KMS-11 (cell line): ENCODE measurements at regions not wholly inside any gene's neighbourhood (a gene's known extent, or its start where the extent isn't known, plus 50 kb on each side); places are given as distances from the start of the nearest gene placed in this dataset.
"Not testable (repeated sequence)": the region's sequence is repeated elsewhere in the genome, so short reads cannot be mapped to it uniquely, and the experiment has no call there.

Experiments
- H2AFZ ChIP-seq: fragments of 200-600 bp; sonication (generic); 2 replicates; pipeline ENCODE4 v1.6.1; 2016; ENCODE audit warnings: antibody characterized with exemption, mixed run types, low read depth
- H3K27ac ChIP-seq: fragments of 200-600 bp; sonication (generic); 2 replicates; pipeline ENCODE4 v1.6.1; 2016; ENCODE audit warnings: mild to moderate bottlenecking, mixed run types
- H3K27me3 ChIP-seq: fragments of 200-600 bp; sonication (generic); 2 replicates; pipeline ENCODE4 v1.6.1; 2017; ENCODE audit warnings: mild to moderate bottlenecking, low read depth, mixed run types, moderate library complexity; ENCODE audit not compliant: insufficient read depth
- H3K36me3 ChIP-seq: fragments of 200-600 bp; sonication (generic); 2 replicates; pipeline ENCODE4 v1.6.1; 2017; ENCODE audit warnings: mild to moderate bottlenecking, mixed run types; ENCODE audit not compliant: insufficient read depth
- H3K4me1 ChIP-seq: fragments of 200-600 bp; sonication (generic); 2 replicates; pipeline ENCODE4 v1.6.1; 2016; ENCODE audit warnings: mild to moderate bottlenecking, low read depth, mixed run types; ENCODE audit not compliant: poor library complexity, severe bottlenecking
- H3K4me2 ChIP-seq: fragments of 200-600 bp; sonication (generic); 2 replicates; pipeline ENCODE4 v1.7.0; 2016; ENCODE audit warnings: mild to moderate bottlenecking, mixed run types
- H3K4me3 ChIP-seq: fragments of 200-600 bp; sonication (generic); IDR thresholded peaks from 2 replicates; pipeline ENCODE4 v1.6.1; 2017; ENCODE audit warnings: low read depth, low read length, mixed read lengths; ENCODE audit not compliant: insufficient read depth
- H3K79me2 ChIP-seq: fragments of 200-600 bp; sonication (generic); 2 replicates; pipeline ENCODE4 v1.6.1; 2016; ENCODE audit warnings: low read depth, mixed run types; ENCODE audit not compliant: insufficient read depth
- H3K9ac ChIP-seq: fragments of 200-600 bp; sonication (generic); 2 replicates; pipeline ENCODE4 v1.6.1; 2016; ENCODE audit warnings: mild to moderate bottlenecking, mixed run types
- H4K20me1 ChIP-seq: fragments of 200-600 bp; sonication (generic); 2 replicates; pipeline ENCODE4 v1.6.1; 2016; ENCODE audit warnings: mild to moderate bottlenecking, mixed run types; ENCODE audit not compliant: insufficient read depth
- TF ChIP-seq, protein P1 (sequence below): fragments of 200-600 bp; sonication (generic); conservative IDR thresholded peaks from 2 replicates; pipeline ENCODE4 v1.6.1; 2017; ENCODE audit warnings: low read depth, mild to moderate bottlenecking, antibody characterized with exemption, low read length, moderate library complexity, mixed read lengths

DNA sequence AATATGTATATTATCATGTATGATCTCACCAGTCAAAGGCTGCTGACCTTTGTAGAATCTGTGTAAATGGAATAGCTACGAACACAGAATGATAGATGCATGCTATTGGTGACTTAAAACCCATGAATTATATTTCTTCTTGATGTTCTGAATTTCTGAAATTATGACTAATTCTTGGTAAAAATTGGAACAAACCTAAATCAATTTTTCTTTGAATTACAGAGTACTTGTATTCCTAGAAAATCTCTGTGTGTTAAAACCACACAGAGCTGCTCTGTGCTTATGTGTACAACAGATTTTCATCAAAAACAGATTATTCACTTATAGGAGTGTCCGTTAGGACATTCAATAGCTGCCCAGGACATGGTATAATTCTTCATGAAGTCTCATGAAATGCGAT is 108.3 kb upstream of the MDFIC start:
- Histone ChIP-seq H3K79me2 (no peaks in the 10 kb centered on the region), H3K36me3 (no peaks in the 10 kb centered on the region), H3K9ac (no peak overlapping the region), H3K27me3 (no peaks in the 10 kb centered on the region), H3K4me1 (no peaks in the 10 kb centered on the region), H3K4me2 (no peak overlapping the region), H4K20me1 (no peaks in the 10 kb centered on the region), H3K27ac (no peak overlapping the region), H3K4me3 (no peak overlapping the region), H2AFZ (no peak overlapping the region)
- TF ChIP-seq, protein P1, sequence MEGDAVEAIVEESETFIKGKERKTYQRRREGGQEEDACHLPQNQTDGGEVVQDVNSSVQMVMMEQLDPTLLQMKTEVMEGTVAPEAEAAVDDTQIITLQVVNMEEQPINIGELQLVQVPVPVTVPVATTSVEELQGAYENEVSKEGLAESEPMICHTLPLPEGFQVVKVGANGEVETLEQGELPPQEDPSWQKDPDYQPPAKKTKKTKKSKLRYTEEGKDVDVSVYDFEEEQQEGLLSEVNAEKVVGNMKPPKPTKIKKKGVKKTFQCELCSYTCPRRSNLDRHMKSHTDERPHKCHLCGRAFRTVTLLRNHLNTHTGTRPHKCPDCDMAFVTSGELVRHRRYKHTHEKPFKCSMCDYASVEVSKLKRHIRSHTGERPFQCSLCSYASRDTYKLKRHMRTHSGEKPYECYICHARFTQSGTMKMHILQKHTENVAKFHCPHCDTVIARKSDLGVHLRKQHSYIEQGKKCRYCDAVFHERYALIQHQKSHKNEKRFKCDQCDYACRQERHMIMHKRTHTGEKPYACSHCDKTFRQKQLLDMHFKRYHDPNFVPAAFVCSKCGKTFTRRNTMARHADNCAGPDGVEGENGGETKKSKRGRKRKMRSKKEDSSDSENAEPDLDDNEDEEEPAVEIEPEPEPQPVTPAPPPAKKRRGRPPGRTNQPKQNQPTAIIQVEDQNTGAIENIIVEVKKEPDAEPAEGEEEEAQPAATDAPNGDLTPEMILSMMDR: no peak

DNA sequence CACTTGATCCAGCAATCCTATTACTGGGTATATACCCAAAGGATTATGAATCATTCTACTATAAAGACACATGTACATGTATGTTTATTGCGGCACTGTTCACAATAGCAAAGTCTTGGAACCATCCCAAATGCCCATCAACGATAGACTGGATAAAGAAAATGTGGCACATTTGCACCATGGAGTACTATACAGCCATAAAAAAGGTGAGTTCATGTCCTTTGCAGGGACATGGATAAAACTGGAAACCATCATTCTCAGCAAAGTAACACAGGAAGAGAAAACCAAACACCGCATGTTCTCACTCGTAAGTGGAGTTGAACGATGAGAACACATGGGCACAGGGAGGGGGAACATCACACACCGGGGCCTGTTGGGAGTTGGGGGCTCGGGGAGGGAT is 104.9 kb upstream of the MDFIC start:
- not testable (repeated sequence) for H4K20me1 ChIP-seq, H3K36me3 ChIP-seq, H3K4me2 ChIP-seq, H3K27me3 ChIP-seq, H3K79me2 ChIP-seq, H3K4me1 ChIP-seq, H3K4me3 ChIP-seq, H2AFZ ChIP-seq, H3K9ac ChIP-seq, H3K27ac ChIP-seq

DNA sequence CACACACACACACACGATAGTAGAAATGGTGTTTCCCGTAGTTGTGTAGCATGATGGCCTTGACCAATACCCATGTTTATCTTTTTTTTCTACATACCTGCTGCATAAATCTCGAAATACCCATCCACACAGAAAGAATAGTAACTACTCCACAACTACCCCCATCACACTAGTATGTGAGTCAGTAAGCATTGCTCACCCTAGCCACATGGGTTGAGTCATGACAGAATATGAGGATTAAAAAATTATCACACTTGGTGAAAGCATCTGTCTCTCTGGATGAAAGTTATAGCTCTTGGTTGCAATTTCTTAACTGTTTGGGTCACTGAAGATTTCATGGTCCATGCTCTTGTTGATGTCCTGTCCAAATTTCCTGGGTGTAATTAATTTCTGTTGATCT is 103.4 kb upstream of the MDFIC start:
- TF ChIP-seq, protein P1: no peak
- Histone ChIP-seq H2AFZ (no peak overlapping the region), H3K79me2 (no peaks in the 10 kb centered on the region), H3K27me3 (no peaks in the 10 kb centered on the region), H3K27ac (no peak overlapping the region), H4K20me1 (no peaks in the 10 kb centered on the region), H3K36me3 (no peaks in the 10 kb centered on the region), H3K9ac (no peak overlapping the region), H3K4me1 (no peaks in the 10 kb centered on the region), H3K4me2 (no peak overlapping the region), H3K4me3 (no peak overlapping the region)

DNA sequence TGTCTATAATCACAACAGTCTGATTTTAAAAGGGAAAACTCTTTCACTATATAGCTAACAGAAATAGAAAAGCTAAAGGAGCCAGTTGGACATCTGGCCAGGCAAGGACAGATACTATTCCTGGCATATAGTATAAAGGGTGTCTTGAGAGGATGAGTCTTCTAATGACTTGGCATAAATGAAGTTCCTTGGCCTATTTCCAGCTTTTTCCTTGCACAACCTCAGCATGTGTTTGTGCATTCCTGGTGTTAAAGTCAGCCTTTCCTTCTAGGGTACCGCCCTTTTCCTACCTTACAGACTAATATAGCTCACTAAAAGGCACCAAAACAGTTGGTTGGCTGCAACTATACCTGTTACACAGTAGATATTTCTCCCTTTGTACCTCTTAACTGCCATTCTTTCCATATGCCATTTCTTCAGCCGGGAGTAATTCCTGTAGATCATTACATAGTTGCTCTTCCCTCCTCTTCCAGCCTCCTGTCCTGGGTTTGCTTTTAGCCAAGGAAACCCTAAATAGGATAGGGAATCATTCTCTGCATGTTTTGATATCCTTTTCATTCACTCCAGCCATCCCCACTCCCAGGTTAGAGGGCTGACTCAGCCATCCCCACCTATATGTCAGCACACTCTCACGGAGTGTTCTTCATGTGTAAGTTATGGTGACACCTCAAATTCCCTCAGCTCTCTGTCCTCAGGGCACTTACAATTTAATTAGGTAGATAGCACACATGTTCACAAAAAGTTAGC is 102.1 kb upstream of the MDFIC start:
- Histone ChIP-seq H3K27me3 (no peaks in the 10 kb centered on the region), H3K4me3 (no peak overlapping the region), H3K27ac (no peak overlapping the region), H3K36me3 (no peaks in the 10 kb centered on the region; the same call in 1 of the 2 replicates), H3K9ac (no peak overlapping the region), H3K4me2 (no peak overlapping the region), H3K79me2 (no peaks in the 10 kb centered on the region), H4K20me1 (no peaks in the 10 kb centered on the region), H3K4me1 (no peaks in the 10 kb centered on the region), H2AFZ (no peak overlapping the region)
- TF ChIP-seq, protein P1: no peak
